Adipocyte (in vitro differentiated cells): ENCODE measurements at regions not wholly inside any gene's neighbourhood (a gene's known extent, or its start where the extent isn't known, plus 50 kb on each side); places are given as distances from the start of the nearest gene placed in this dataset.

Source experiments
- DNase-seq: peaks from one replicate; pipeline ENCODE4 v3.0.0-alpha.2; 2015; ENCODE audit warnings: low read depth
- H3K27me3 ChIP-seq: replicated peaks from 2 replicates; pipeline ENCODE4 v1.7.0; 2013; ENCODE audit warnings: mild to moderate bottlenecking, low read length, moderate library complexity; ENCODE audit not compliant: control insufficient read depth, insufficient read depth
- H3K36me3 ChIP-seq: 2 replicates; pipeline ENCODE4 v1.7.0; 2013; ENCODE audit warnings: low read length, mild to moderate bottlenecking, moderate library complexity; ENCODE audit not compliant: control insufficient read depth, insufficient read depth, severe bottlenecking
- H3K4me1 ChIP-seq: 2 replicates; pipeline ENCODE4 v1.7.0; 2013; ENCODE audit warnings: mild to moderate bottlenecking, low read length, moderate library complexity; ENCODE audit not compliant: control insufficient read depth, insufficient read depth
- H3K4me3 ChIP-seq: 2 replicates; pipeline ENCODE4 v1.7.0; 2013; ENCODE audit warnings: mild to moderate bottlenecking, low read length, moderate library complexity
- H3K9ac ChIP-seq: 2 replicates; pipeline ENCODE4 v1.7.0; 2013; ENCODE audit warnings: mild to moderate bottlenecking, low read length, moderate library complexity
- H3K9me3 ChIP-seq: 2 replicates; pipeline ENCODE4 v1.7.0; 2013; ENCODE audit warnings: mild to moderate bottlenecking, low read length, moderate library complexity; ENCODE audit not compliant: control insufficient read depth

- no peak for DNase-seq
- Histone ChIP-seq H3K4me3 (no peak overlapping the region), H3K9ac (no peak overlapping the region), H3K4me1 (no peaks in the 10 kb centered on the region), H3K36me3 (no peaks in the 10 kb centered on the region), H3K27me3 (peaks cover 27% of the 10 kb centered on the region), H3K9me3 (peaks cover 8% of the 10 kb centered on the region)
These were observed 50.1 kb upstream of the BCL11B start for GRCh38 chr14:99321955-99322730.
